ENCODE measurements at regions not wholly inside any gene's neighbourhood (a gene's known extent, or its start where the extent isn't known, plus 50 kb on each side); places are given as distances from the start of the nearest gene placed in this dataset.
"Not testable (repeated sequence)": the region's sequence is repeated elsewhere in the genome, so short reads cannot be mapped to it uniquely, and the experiment has no call there.

GRCh38 chr3:94596887-94597566, 534.2 kb downstream of the NSUN3 start:
- DNase-seq (ENCODE audit: low spot score): no peak

DNA sequence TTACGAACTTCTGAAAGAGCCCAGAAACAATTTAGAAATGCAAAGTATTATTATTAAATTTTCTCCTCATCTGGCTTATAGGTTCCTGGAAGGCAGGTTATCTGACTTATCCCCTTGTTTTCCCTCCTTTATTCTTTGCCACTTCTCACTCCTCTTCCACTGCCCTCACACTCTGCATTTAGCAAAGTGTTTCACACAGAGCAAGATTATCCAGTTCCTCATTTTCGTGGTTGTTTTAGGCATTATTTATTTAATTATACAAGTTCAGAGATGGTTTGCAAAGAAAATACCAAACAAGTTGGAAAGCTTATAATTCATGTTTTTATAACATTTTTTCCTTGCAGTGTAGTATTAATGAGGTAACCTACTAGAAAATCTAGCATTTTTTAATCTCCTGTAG, 544.9 kb downstream of the NSUN3 start:
- DNase-seq (ENCODE audit: low spot score): no peak

DNA sequence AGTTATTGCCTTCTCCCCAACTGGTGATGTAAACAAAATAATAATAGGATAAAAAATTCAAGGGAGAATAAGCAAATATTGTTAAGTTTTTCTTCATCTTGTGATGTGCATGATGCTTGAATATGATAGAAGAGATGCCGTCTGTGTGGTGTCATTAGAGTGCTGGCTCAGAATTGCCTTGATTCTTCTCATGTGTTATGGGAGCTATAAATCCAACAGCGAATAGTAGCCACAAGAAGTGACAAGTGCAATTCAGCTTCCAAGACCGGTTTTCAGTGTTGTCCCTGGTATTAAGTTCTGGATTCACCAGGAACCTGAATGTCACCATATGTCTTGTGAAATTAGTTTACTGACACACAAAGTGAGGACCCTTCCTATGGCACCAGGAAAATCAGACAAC, 547.0 kb downstream of the NSUN3 start:
- DNase-seq (ENCODE audit: low spot score): no peak

GRCh38 chr3:94611596-94611995, 548.7 kb downstream of the NSUN3 start:
- no peak for DNase-seq (ENCODE audit: low spot score)

DNA sequence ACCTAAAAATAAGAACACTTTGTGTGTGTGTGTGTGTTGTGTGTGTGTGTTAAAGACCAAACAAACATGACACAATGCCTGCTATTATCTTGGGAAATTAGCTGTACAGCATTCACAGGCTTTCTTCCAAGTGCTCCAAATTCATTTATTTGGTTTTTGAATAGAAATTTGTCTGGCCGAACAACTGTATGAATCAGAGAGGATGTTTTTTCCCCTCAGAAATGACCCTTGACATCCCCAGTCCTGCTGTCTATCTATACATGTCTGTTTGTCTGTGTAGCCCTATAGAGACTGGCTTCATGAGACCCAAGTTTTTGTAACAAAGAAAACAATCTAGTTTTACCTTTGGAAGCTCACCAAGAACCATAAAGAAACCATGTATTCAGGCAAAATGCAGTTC, 549.8 kb downstream of the NSUN3 start:
- DNase-seq (ENCODE audit: low spot score): no peak

GRCh38 chr3:94614192-94614591, 551.3 kb downstream of the NSUN3 start:
- no peak for DNase-seq (ENCODE audit: low spot score)

DNA sequence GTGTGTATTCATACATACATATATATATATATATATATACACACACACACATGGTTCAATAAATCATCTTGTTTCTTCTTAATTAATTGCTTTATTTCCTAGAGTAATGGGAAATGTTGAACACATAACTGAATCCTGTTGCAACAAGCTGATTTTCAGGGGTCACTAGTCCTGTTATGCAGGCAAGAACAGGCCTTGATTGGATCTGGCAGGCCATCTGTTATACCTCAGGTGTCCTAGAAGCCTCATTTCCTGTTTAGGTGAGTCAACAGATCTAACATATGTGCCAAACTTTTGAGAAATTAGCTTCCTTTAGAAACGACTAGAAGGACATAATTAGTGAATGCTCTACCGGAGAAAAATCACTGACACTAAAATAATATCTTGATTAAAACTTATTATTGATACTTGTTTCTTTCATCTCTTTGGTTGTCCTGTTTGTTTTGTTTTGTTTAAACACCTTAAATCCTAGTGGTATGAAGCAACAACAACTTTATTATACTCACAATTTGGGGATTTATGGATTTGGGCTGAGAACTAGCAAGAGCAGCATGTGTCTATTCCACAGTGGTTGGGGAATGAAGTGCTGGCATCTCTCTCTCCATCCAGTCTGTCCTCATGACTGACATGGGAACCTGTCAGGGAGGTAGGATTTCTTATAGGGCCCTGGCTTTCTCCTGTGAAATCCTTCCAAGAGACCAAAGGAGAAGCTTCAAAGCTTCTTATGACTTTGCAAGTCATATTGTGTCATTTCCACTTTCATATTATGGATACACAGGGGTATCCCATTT, 552.6 kb downstream of the NSUN3 start:
- peak; percentile 51 for DNase-seq (ENCODE audit: low spot score)

GRCh38 chr3:94616833-94617232, 554.0 kb downstream of the NSUN3 start:
- DNase-seq (ENCODE audit: low spot score): peak; percentile 19

GRCh38 chr3:94617312-94617711, 554.5 kb downstream of the NSUN3 start:
- no peak for DNase-seq (ENCODE audit: low spot score)

DNA sequence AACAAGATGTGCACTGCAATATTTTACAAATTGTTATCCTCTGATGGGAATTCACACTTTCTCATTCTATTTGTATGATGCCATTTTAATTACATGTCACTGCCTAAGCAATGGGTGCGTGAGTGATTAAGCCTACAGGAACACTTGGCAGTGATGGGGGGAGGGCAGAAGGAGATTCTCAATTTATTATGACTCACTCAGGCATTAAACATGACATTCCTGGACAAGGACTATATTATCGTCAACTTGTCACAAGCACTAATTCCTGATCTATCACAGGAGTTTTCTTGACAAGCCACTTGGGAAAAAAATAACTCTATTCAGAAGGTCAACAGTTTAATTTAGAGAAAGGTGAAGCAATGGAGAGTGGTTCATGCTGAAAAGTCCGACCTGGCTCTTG, 556.8 kb downstream of the NSUN3 start:
- DNase-seq (ENCODE audit: low spot score): no peak

DNA sequence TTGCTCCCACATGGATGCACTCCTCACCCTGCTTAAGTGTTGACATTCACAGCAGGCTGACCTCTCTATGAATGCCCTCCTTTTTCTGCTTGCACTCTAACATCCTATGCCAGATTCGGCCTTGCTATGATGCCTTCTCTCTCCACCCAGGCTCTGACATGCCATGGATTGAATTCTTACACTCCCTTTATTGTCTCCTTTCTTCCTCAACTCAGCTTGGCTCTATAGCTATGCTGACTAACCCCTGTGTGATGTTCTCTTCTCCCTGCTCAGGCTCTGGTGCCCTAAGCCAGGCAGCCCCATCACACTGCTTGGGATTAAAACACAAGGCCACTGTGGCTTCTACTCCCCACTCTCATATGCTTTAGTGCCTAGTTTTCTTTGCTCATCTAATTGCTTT, 563.7 kb downstream of the NSUN3 start:
- peak; percentile 7 for DNase-seq (ENCODE audit: low spot score)

- no peak for DNase-seq (ENCODE audit: low spot score)
These were observed 564.8 kb downstream of the NSUN3 start for GRCh38 chr3:94627689-94628088.

DNA sequence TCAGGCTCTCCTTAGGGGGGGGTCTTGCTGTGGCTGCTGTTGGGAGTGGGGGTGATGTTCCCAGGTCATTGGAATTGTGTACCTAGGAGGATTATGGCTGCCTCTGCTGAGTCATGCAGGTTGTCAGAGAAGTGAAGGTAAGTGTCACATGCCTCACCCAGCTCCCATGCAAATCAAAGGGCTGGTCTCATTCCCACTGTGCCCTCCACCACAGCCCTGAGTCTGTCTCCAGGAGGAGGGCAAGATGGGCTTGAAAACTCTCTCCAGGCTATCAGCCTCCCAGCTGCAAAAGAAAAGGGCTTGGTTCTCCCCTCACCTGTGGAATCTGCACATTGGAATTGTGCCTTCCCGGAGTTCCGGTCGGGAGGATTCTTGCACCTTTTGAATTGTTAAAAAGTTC, 580.5 kb downstream of the NSUN3 start:
- DNase-seq (ENCODE audit: low spot score): no peak

DNA sequence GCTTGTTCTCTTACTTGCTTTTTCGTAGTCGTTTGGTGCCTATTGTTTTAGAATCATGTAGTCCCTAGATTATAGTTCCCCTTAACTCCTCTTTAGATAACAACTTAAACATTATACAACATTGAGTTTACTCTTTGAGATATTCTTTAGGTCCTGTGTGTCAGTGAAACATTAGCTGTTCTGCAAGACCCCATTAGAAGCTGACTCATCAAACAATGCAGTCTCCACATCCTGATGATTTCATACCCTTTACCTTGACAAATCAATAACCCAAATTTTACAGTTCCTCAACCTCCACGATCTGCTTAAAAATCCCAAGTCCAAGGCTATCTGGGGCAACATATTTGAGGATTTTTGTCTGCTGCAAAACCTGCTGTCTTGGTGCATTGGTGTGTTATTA, 582.9 kb downstream of the NSUN3 start:
- no peak for DNase-seq (ENCODE audit: low spot score)

- no peak for DNase-seq (ENCODE audit: low spot score)
These were observed 584.3 kb downstream of the NSUN3 start for GRCh38 chr3:94647131-94647530.

DNA sequence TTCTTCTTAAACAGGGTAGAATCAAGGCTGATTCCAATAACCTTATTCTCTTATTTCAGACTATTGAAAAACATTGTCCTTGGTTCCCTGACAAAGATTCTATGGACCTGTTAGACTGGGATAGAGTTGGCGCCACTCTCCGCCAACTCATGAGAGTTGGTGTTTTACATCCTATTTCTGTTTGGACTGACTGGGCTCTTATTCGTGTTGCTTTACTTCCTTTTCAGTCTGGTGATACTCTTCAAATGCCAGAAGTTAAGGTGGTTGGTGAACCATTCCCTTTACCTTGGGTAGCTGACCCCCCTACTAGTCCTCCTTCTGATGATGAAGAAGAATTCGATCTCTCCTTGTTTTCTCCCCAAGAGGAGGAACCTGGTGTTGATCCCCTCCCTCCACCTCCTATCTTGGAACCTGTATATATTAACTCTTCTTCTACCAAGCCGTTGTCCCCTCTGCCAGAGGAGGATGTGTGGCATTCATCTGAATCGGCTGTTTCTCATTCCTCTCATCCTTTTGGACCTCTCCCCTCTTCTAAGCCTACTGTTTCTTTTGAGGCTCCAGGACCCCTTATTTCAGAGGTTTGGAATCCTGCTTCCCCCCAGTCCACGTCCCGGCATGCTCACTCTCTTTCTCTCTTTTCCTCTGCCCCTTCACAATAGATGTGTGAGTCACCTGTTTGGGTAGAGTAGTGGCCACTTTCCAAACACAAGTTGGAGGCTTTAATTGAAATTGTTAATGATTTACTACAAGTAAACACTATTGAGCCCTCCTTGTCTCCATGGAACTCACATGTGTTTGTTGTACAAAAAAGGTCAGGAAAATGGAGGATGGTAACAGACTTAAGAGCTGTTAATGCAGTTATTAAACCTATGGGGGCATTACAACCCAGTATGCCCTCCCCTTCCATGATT, 585.7 kb downstream of the NSUN3 start:
- DNase-seq (ENCODE audit: low spot score): not testable (repeated sequence)

- peak; percentile 21 for DNase-seq (ENCODE audit: low spot score)
These were observed 591.2 kb downstream of the NSUN3 start for GRCh38 chr3:94654096-94654495.

- peak; percentile 71 for DNase-seq (ENCODE audit: low spot score)
These were observed 603.1 kb downstream of the NSUN3 start for GRCh38 chr3:94665922-94666321.

- no peak for DNase-seq (ENCODE audit: low spot score)
These were observed 608.2 kb downstream of the NSUN3 start for GRCh38 chr3:94671078-94671477.

- DNase-seq (ENCODE audit: low spot score): peak; percentile 24
These were observed 611.0 kb downstream of the NSUN3 start for GRCh38 chr3:94673876-94674275.

- no peak for DNase-seq (ENCODE audit: low spot score)
These were observed 623.3 kb downstream of the NSUN3 start for GRCh38 chr3:94686208-94686607.

DNA sequence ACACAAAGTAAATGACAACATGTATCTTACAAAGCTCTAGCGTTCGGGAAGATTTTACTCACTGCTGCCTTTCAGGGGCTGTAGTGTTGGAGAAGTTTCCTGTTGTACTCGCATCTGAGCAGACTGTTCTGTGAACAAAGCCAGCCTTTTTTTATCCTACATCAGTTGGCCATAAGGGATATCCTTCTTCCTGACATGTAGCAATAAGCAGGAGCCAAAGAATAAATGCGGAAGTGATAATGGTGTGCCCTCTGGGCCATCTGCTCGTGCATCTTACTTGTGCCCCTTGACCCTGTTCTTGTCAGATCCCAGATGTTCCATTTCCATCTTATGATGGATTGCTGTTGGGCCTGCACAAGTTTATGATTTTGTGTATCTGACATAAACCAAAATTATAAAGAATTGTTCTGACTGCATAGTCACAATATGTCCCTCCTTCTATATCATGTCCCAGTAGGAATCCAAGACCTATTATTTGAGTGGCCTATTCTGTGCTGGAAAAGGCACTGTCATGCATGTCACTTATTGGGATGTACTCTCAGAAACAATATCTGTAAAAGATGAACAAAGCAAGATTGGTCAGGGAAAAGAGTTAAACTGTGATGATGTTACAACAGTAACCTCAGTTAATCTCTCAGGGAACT, 631.3 kb downstream of the NSUN3 start:
- no peak for DNase-seq (ENCODE audit: low spot score)

Measured in umbilical cord (tissue), 1 donor.